ENCODE measurements at regions not wholly inside any gene's neighbourhood (a gene's known extent, or its start where the extent isn't known, plus 50 kb on each side); places are given as distances from the start of the nearest gene placed in this dataset.

GRCh38 chr13:106029676-106030290 lies 505.7 kb downstream of the EFNB2 start:
- Histone ChIP-seq H3K9ac (ENCODE audit: low read length) (no peak overlapping the region), H3K4me2 (ENCODE audit: low read depth, low read length, poor library complexity, severe bottlenecking) (no peak overlapping the region), H3K9me3 (ENCODE audit: low read length) (peaks cover 14% of the 10 kb centered on the region), H3K79me2 (ENCODE audit: low read length) (no peaks in the 10 kb centered on the region), H3K27me3 (ENCODE audit: low read length) (no peaks in the 10 kb centered on the region), H3K36me3 (ENCODE audit: insufficient read depth, low read length) (no peaks in the 10 kb centered on the region), H4K20me1 (ENCODE audit: insufficient read depth, low read depth, low read length) (no peaks in the 10 kb centered on the region), H3K4me3 (ENCODE audit: low read length) (no peak overlapping the region), H3K4me1 (ENCODE audit: low read length) (no peaks in the 10 kb centered on the region), H2AFZ (ENCODE audit: low read length) (no peak overlapping the region), H3K9me2 (replicated peaks; ENCODE audit: insufficient read depth, low read length) (no peaks in the 10 kb centered on the region), H3K27ac (ENCODE audit: low read length) (no peak overlapping the region)
- DNase-seq = no peak

- Histone ChIP-seq H3K4me1 (ENCODE audit: low read length) (no peaks in the 10 kb centered on the region), H3K9me3 (ENCODE audit: low read length) (peaks cover 15% of the 10 kb centered on the region), H3K79me2 (ENCODE audit: low read length) (no peaks in the 10 kb centered on the region), H3K27me3 (ENCODE audit: low read length) (no peaks in the 10 kb centered on the region), H3K9me2 (replicated peaks; ENCODE audit: insufficient read depth, low read length) (no peaks in the 10 kb centered on the region), H3K9ac (ENCODE audit: low read length) (no peak overlapping the region), H3K4me3 (ENCODE audit: low read length) (no peak overlapping the region), H3K4me2 (ENCODE audit: low read depth, low read length, poor library complexity, severe bottlenecking) (no peak overlapping the region), H2AFZ (ENCODE audit: low read length) (no peak overlapping the region), H4K20me1 (ENCODE audit: insufficient read depth, low read depth, low read length) (no peaks in the 10 kb centered on the region), H3K27ac (ENCODE audit: low read length) (no peak overlapping the region), H3K36me3 (ENCODE audit: insufficient read depth, low read length) (no peaks in the 10 kb centered on the region)
- no peak for DNase-seq
These were observed 506.6 kb downstream of the EFNB2 start for GRCh38 chr13:106028911-106029310.

GRCh38 chr13:106011600-106011999 lies 523.9 kb downstream of the EFNB2 start:
- Histone ChIP-seq H3K4me2 (ENCODE audit: low read depth, low read length, poor library complexity, severe bottlenecking) (no peak overlapping the region), H3K9ac (ENCODE audit: low read length) (no peak overlapping the region), H2AFZ (ENCODE audit: low read length) (no peak overlapping the region), H3K27ac (ENCODE audit: low read length) (no peak overlapping the region), H3K36me3 (ENCODE audit: insufficient read depth, low read length) (no peaks in the 10 kb centered on the region), H3K4me1 (ENCODE audit: low read length) (no peaks in the 10 kb centered on the region), H3K9me3 (ENCODE audit: low read length) (peaks cover 6% of the 10 kb centered on the region), H3K4me3 (ENCODE audit: low read length) (no peak overlapping the region), H3K27me3 (ENCODE audit: low read length) (no peaks in the 10 kb centered on the region), H3K79me2 (ENCODE audit: low read length) (no peaks in the 10 kb centered on the region), H3K9me2 (replicated peaks; ENCODE audit: insufficient read depth, low read length) (no peaks in the 10 kb centered on the region), H4K20me1 (ENCODE audit: insufficient read depth, low read depth, low read length) (no peaks in the 10 kb centered on the region)
- no peak for DNase-seq

- H3K9me2 ChIP-seq (replicated peaks; ENCODE audit: insufficient read depth, low read length) = no peaks in the 10 kb centered on the region
- H3K4me3 ChIP-seq (ENCODE audit: low read length) = no peak overlapping the region
- no peak for DNase-seq
- H3K27ac ChIP-seq (ENCODE audit: low read length) = no peak overlapping the region
- H3K27me3 ChIP-seq (ENCODE audit: low read length) = no peaks in the 10 kb centered on the region
- no peak overlapping the region for H3K4me2 ChIP-seq (ENCODE audit: low read depth, low read length, poor library complexity, severe bottlenecking)
- no peak overlapping the region for H2AFZ ChIP-seq (ENCODE audit: low read length)
- H3K36me3 ChIP-seq (ENCODE audit: insufficient read depth, low read length) = no peaks in the 10 kb centered on the region
- H3K9me3 ChIP-seq (ENCODE audit: low read length) = peaks cover 8% of the 10 kb centered on the region
- H3K79me2 ChIP-seq (ENCODE audit: low read length) = no peaks in the 10 kb centered on the region
- no peak overlapping the region for H3K9ac ChIP-seq (ENCODE audit: low read length)
- no peaks in the 10 kb centered on the region for H3K4me1 ChIP-seq (ENCODE audit: low read length)
- no peaks in the 10 kb centered on the region for H4K20me1 ChIP-seq (ENCODE audit: insufficient read depth, low read depth, low read length)
These were observed 524.6 kb downstream of the EFNB2 start for GRCh38 chr13:106010836-106011235.

GRCh38 chr13:106008540-106008939 lies 526.9 kb downstream of the EFNB2 start:
- H3K9ac ChIP-seq (ENCODE audit: low read length) = no peak overlapping the region
- no peak for DNase-seq
- no peak overlapping the region for H3K4me3 ChIP-seq (ENCODE audit: low read length)
- peaks cover 8% of the 10 kb centered on the region for H3K9me3 ChIP-seq (ENCODE audit: low read length)
- H3K27ac ChIP-seq (ENCODE audit: low read length) = no peak overlapping the region
- no peaks in the 10 kb centered on the region for H3K9me2 ChIP-seq (replicated peaks; ENCODE audit: insufficient read depth, low read length)
- H3K36me3 ChIP-seq (ENCODE audit: insufficient read depth, low read length) = no peaks in the 10 kb centered on the region
- H3K27me3 ChIP-seq (ENCODE audit: low read length) = no peaks in the 10 kb centered on the region
- H3K79me2 ChIP-seq (ENCODE audit: low read length) = no peaks in the 10 kb centered on the region
- no peaks in the 10 kb centered on the region for H3K4me1 ChIP-seq (ENCODE audit: low read length)
- no peak overlapping the region for H3K4me2 ChIP-seq (ENCODE audit: low read depth, low read length, poor library complexity, severe bottlenecking)
- no peaks in the 10 kb centered on the region for H4K20me1 ChIP-seq (ENCODE audit: insufficient read depth, low read depth, low read length)
- no peak overlapping the region for H2AFZ ChIP-seq (ENCODE audit: low read length)

- no peaks in the 10 kb centered on the region for H3K36me3 ChIP-seq (ENCODE audit: insufficient read depth, low read length)
- H3K27me3 ChIP-seq (ENCODE audit: low read length) = no peaks in the 10 kb centered on the region
- H3K9me3 ChIP-seq (ENCODE audit: low read length) = peaks cover 12% of the 10 kb centered on the region
- H3K4me1 ChIP-seq (ENCODE audit: low read length) = no peaks in the 10 kb centered on the region
- H2AFZ ChIP-seq (ENCODE audit: low read length) = no peak overlapping the region
- no peak overlapping the region for H3K27ac ChIP-seq (ENCODE audit: low read length)
- H3K9me2 ChIP-seq (replicated peaks; ENCODE audit: insufficient read depth, low read length) = no peaks in the 10 kb centered on the region
- no peak overlapping the region for H3K4me2 ChIP-seq (ENCODE audit: low read depth, low read length, poor library complexity, severe bottlenecking)
- no peak overlapping the region for H3K9ac ChIP-seq (ENCODE audit: low read length)
- no peak overlapping the region for H3K4me3 ChIP-seq (ENCODE audit: low read length)
- H4K20me1 ChIP-seq (ENCODE audit: insufficient read depth, low read depth, low read length) = no peaks in the 10 kb centered on the region
- no peaks in the 10 kb centered on the region for H3K79me2 ChIP-seq (ENCODE audit: low read length)
- DNase-seq = no peak
These were observed 528.3 kb downstream of the EFNB2 start for GRCh38 chr13:106007156-106007555.

- no peaks in the 10 kb centered on the region for H3K36me3 ChIP-seq (ENCODE audit: insufficient read depth, low read length)
These were observed 531.8 kb downstream of the EFNB2 start for GRCh38 chr13:106003651-106004050.

GRCh38 chr13:106001443-106001842 lies 534.0 kb downstream of the EFNB2 start:
- H3K27ac ChIP-seq (ENCODE audit: low read length) = no peak overlapping the region
- H4K20me1 ChIP-seq (ENCODE audit: insufficient read depth, low read depth, low read length) = no peaks in the 10 kb centered on the region
- H3K79me2 ChIP-seq (ENCODE audit: low read length) = no peaks in the 10 kb centered on the region

More at GRCh38 chr13:106003651-106004050, 531.8 kb downstream of the EFNB2 start:
- H3K9me2 ChIP-seq (replicated peaks; ENCODE audit: insufficient read depth, low read length) = no peaks in the 10 kb centered on the region
- no peak overlapping the region for H3K4me2 ChIP-seq (ENCODE audit: low read depth, low read length, poor library complexity, severe bottlenecking)
- no peak for DNase-seq
- no peak overlapping the region for H3K4me3 ChIP-seq (ENCODE audit: low read length)
- H2AFZ ChIP-seq (ENCODE audit: low read length) = no peak overlapping the region
- H3K27ac ChIP-seq (ENCODE audit: low read length) = no peak overlapping the region
- no peaks in the 10 kb centered on the region for H3K27me3 ChIP-seq (ENCODE audit: low read length)
- H3K4me1 ChIP-seq (ENCODE audit: low read length) = no peaks in the 10 kb centered on the region
- peaks cover 15% of the 10 kb centered on the region; the same call in 1 of the 2 replicates for H3K9me3 ChIP-seq (ENCODE audit: low read length)
- no peaks in the 10 kb centered on the region for H4K20me1 ChIP-seq (ENCODE audit: insufficient read depth, low read depth, low read length)
- no peaks in the 10 kb centered on the region for H3K79me2 ChIP-seq (ENCODE audit: low read length)
- no peak overlapping the region for H3K9ac ChIP-seq (ENCODE audit: low read length)

More at GRCh38 chr13:106001443-106001842, 534.0 kb downstream of the EFNB2 start:
- Histone ChIP-seq H3K4me2 (ENCODE audit: low read depth, low read length, poor library complexity, severe bottlenecking) (no peak overlapping the region), H3K9me2 (replicated peaks; ENCODE audit: insufficient read depth, low read length) (no peaks in the 10 kb centered on the region), H3K4me3 (ENCODE audit: low read length) (no peak overlapping the region), H3K9ac (ENCODE audit: low read length) (no peak overlapping the region), H3K27me3 (ENCODE audit: low read length) (no peaks in the 10 kb centered on the region), H3K9me3 (ENCODE audit: low read length) (peaks cover 10% of the 10 kb centered on the region; the same call in 1 of the 2 replicates), H3K36me3 (ENCODE audit: insufficient read depth, low read length) (no peaks in the 10 kb centered on the region), H2AFZ (ENCODE audit: low read length) (no peak overlapping the region), H3K4me1 (ENCODE audit: low read length) (no peaks in the 10 kb centered on the region)
- DNase-seq = no peak
